ENCODE measurements at regions not wholly inside any gene's neighbourhood (a gene's known extent, or its start where the extent isn't known, plus 50 kb on each side); places are given as distances from the start of the nearest gene placed in this dataset.

GRCh38 chr11:133660202-133660568, 127.9 kb upstream of the OPCML start:
- DNase-seq (ENCODE audit: insufficient read length) (no peak), FAIRE-seq (no peak)
- TF ChIP-seq POLR2AphosphoS5 (IDR thresholded peaks at IDR 0.05; ENCODE audit: low read depth, low read length) (no peak), POLR2A (IDR thresholded peaks at IDR 0.05; ENCODE audit: low read depth, low read length) (no peak), TAF1 (IDR thresholded peaks at IDR 0.05; ENCODE audit: borderline replicate concordance, low read depth, low read length) (no peak)

GRCh38 chr11:133659538-133660201, 127.4 kb upstream of the OPCML start:
- FAIRE-seq (peak; percentile 27), DNase-seq (ENCODE audit: insufficient read length) (no peak)
- TF ChIP-seq POLR2A (IDR thresholded peaks at IDR 0.05; ENCODE audit: low read depth, low read length) (no peak), TAF1 (IDR thresholded peaks at IDR 0.05; ENCODE audit: borderline replicate concordance, low read depth, low read length) (no peak), POLR2AphosphoS5 (IDR thresholded peaks at IDR 0.05; ENCODE audit: low read depth, low read length) (no peak)

GRCh38 chr11:133657054-133657453, 124.8 kb upstream of the OPCML start:
- FAIRE-seq, result no peak
- TF ChIP-seq POLR2A (IDR thresholded peaks at IDR 0.05; ENCODE audit: low read depth, low read length) (no peak), TAF1 (IDR thresholded peaks at IDR 0.05; ENCODE audit: borderline replicate concordance, low read depth, low read length) (no peak), POLR2AphosphoS5 (IDR thresholded peaks at IDR 0.05; ENCODE audit: low read depth, low read length) (no peak)
- no peak for DNase-seq (ENCODE audit: insufficient read length)

- DNase-seq (ENCODE audit: insufficient read length) (no peak), FAIRE-seq (no peak)
- TF ChIP-seq POLR2AphosphoS5 (IDR thresholded peaks at IDR 0.05; ENCODE audit: low read depth, low read length), result no peak
- no peak for TF ChIP-seq POLR2A (IDR thresholded peaks at IDR 0.05; ENCODE audit: low read depth, low read length)
- TF ChIP-seq TAF1 (IDR thresholded peaks at IDR 0.05; ENCODE audit: borderline replicate concordance, low read depth, low read length), result no peak
These were observed 123.9 kb upstream of the OPCML start for GRCh38 chr11:133656082-133656635.

- FAIRE-seq, result no peak
- TF ChIP-seq POLR2AphosphoS5 (IDR thresholded peaks at IDR 0.05; ENCODE audit: low read depth, low read length) (no peak), POLR2A (IDR thresholded peaks at IDR 0.05; ENCODE audit: low read depth, low read length) (no peak), TAF1 (IDR thresholded peaks at IDR 0.05; ENCODE audit: borderline replicate concordance, low read depth, low read length) (no peak)
These were observed 122.4 kb upstream of the OPCML start for GRCh38 chr11:133654630-133655212.

GRCh38 chr11:133653336-133653735, 121.0 kb upstream of the OPCML start:
- FAIRE-seq (no peak), DNase-seq (ENCODE audit: insufficient read length) (no peak)
- TF ChIP-seq POLR2AphosphoS5 (IDR thresholded peaks at IDR 0.05; ENCODE audit: low read depth, low read length), result no peak
- TF ChIP-seq TAF1 (IDR thresholded peaks at IDR 0.05; ENCODE audit: borderline replicate concordance, low read depth, low read length), result no peak
- TF ChIP-seq POLR2A (IDR thresholded peaks at IDR 0.05; ENCODE audit: low read depth, low read length), result no peak

More at GRCh38 chr11:133654630-133655212, 122.4 kb upstream of the OPCML start:
- DNase-seq (ENCODE audit: insufficient read length), result no peak

- no peak for DNase-seq (ENCODE audit: insufficient read length)
- FAIRE-seq, result no peak
- TF ChIP-seq TAF1 (IDR thresholded peaks at IDR 0.05; ENCODE audit: borderline replicate concordance, low read depth, low read length) (no peak), POLR2AphosphoS5 (IDR thresholded peaks at IDR 0.05; ENCODE audit: low read depth, low read length) (no peak), POLR2A (IDR thresholded peaks at IDR 0.05; ENCODE audit: low read depth, low read length) (no peak)
These were observed 117.8 kb upstream of the OPCML start for GRCh38 chr11:133650082-133650481.

- FAIRE-seq (no peak), DNase-seq (ENCODE audit: insufficient read length) (no peak)
- no peak for TF ChIP-seq POLR2A (IDR thresholded peaks at IDR 0.05; ENCODE audit: low read depth, low read length)
- no peak for TF ChIP-seq POLR2AphosphoS5 (IDR thresholded peaks at IDR 0.05; ENCODE audit: low read depth, low read length)
- TF ChIP-seq TAF1 (IDR thresholded peaks at IDR 0.05; ENCODE audit: borderline replicate concordance, low read depth, low read length), result no peak
These were observed 116.7 kb upstream of the OPCML start for GRCh38 chr11:133649040-133649439.

GRCh38 chr11:133639408-133639807, 107.1 kb upstream of the OPCML start:
- TF ChIP-seq POLR2A (IDR thresholded peaks at IDR 0.05; ENCODE audit: low read depth, low read length) (no peak), POLR2AphosphoS5 (IDR thresholded peaks at IDR 0.05; ENCODE audit: low read depth, low read length) (no peak), TAF1 (IDR thresholded peaks at IDR 0.05; ENCODE audit: borderline replicate concordance, low read depth, low read length) (no peak)
- DNase-seq (ENCODE audit: insufficient read length), result no peak
- no peak for FAIRE-seq

- no peak for FAIRE-seq
- TF ChIP-seq TAF1 (IDR thresholded peaks at IDR 0.05; ENCODE audit: borderline replicate concordance, low read depth, low read length) (no peak), POLR2A (IDR thresholded peaks at IDR 0.05; ENCODE audit: low read depth, low read length) (no peak), POLR2AphosphoS5 (IDR thresholded peaks at IDR 0.05; ENCODE audit: low read depth, low read length) (no peak)
- DNase-seq (ENCODE audit: insufficient read length), result no peak
These were observed 106.6 kb upstream of the OPCML start for GRCh38 chr11:133638921-133639320.

GRCh38 chr11:133636711-133637355, 104.5 kb upstream of the OPCML start:
- FAIRE-seq, result no peak
- no peak for TF ChIP-seq POLR2AphosphoS5 (IDR thresholded peaks at IDR 0.05; ENCODE audit: low read depth, low read length)
- no peak for TF ChIP-seq POLR2A (IDR thresholded peaks at IDR 0.05; ENCODE audit: low read depth, low read length)
- TF ChIP-seq TAF1 (IDR thresholded peaks at IDR 0.05; ENCODE audit: borderline replicate concordance, low read depth, low read length), result no peak
- DNase-seq (ENCODE audit: insufficient read length), result no peak
